Activated CD4-positive, alpha-beta T cell treated with anti-CD3 and anti-CD28 coated beads, Interleukin-2, amount 50 U/mL, for 1 hour (primary cell): ENCODE measurements at regions not wholly inside any gene's neighbourhood (a gene's known extent, or its start where the extent isn't known, plus 50 kb on each side); places are given as distances from the start of the nearest gene placed in this dataset.
"Not testable (repeated sequence)": the region's sequence is repeated elsewhere in the genome, so short reads cannot be mapped to it uniquely, and the experiment has no call there.

Experiments used
- DNase-seq: peaks from one replicate; pipeline ENCODE4 v3.0.0-alpha.2; 2020

GRCh38 chr17:73901249-73901648, 257.0 kb upstream of the SDK2 start:
- no peak for DNase-seq

- no peak for DNase-seq
Measured at GRCh38 chr17:73901661-73902415, 257.6 kb upstream of the SDK2 start.

- DNase-seq = no peak
Measured at GRCh38 chr17:73902416-73903181, 258.4 kb upstream of the SDK2 start.

GRCh38 chr17:73906896-73907870, 262.9 kb upstream of the SDK2 start:
- DNase-seq = no peak

GRCh38 chr17:73909186-73909585, 264.9 kb upstream of the SDK2 start:
- no peak for DNase-seq

- DNase-seq = no peak
Measured at GRCh38 chr17:73910206-73910605, 266.0 kb upstream of the SDK2 start.

GRCh38 chr17:73910821-73911515, 266.7 kb upstream of the SDK2 start:
- no peak for DNase-seq

GRCh38 chr17:73911726-73912372, 267.6 kb upstream of the SDK2 start:
- DNase-seq = no peak

- DNase-seq = no peak
Measured at GRCh38 chr17:73912373-73912746, 268.1 kb upstream of the SDK2 start.

GRCh38 chr17:73914536-73915274, 270.5 kb upstream of the SDK2 start:
- DNase-seq = no peak

GRCh38 chr17:73919033-73919432, 274.8 kb upstream of the SDK2 start:
- DNase-seq = not testable (repeated sequence)

- DNase-seq = no peak
Measured at GRCh38 chr17:73921306-73921705, 277.1 kb upstream of the SDK2 start.

- no peak for DNase-seq
Measured at GRCh38 chr17:73924114-73924908, 279.2 kb upstream of the RPL38 start.

GRCh38 chr17:73924909-73925186, 278.6 kb upstream of the RPL38 start:
- DNase-seq = no peak

- no peak for DNase-seq
Measured at GRCh38 chr17:73929860-73930430, 273.5 kb upstream of the RPL38 start.

- DNase-seq = no peak
Measured at GRCh38 chr17:73932216-73932749, 271.2 kb upstream of the RPL38 start.

- DNase-seq = no peak
Measured at GRCh38 chr17:73933164-73933766, 270.2 kb upstream of the RPL38 start.

- DNase-seq = no peak
Measured at GRCh38 chr17:73933871-73934270, 269.6 kb upstream of the RPL38 start.

GRCh38 chr17:73934696-73935095, 268.8 kb upstream of the RPL38 start:
- no peak for DNase-seq
